PC-3 (cell line): ENCODE measurements at regions not wholly inside any gene's neighbourhood (a gene's known extent, or its start where the extent isn't known, plus 50 kb on each side); places are given as distances from the start of the nearest gene placed in this dataset.

Experiments used
- EZH2phosphoT487 ChIP-seq: fragments of 300-600 bp; sonication (generic); IDR thresholded peaks from 2 replicates; pipeline ENCODE4 v1.6.1; 2018; ENCODE audit warnings: mild to moderate bottlenecking, antibody characterized with exemption, low read length, borderline replicate concordance
- TF ChIP-seq, protein P1 (sequence below): fragments of 300-600 bp; sonication (generic); conservative IDR thresholded peaks from 2 replicates; pipeline ENCODE4 v1.5.1; 2017; ENCODE audit warnings: antibody characterized with exemption, low read depth, mild to moderate bottlenecking, low read length

DNA sequence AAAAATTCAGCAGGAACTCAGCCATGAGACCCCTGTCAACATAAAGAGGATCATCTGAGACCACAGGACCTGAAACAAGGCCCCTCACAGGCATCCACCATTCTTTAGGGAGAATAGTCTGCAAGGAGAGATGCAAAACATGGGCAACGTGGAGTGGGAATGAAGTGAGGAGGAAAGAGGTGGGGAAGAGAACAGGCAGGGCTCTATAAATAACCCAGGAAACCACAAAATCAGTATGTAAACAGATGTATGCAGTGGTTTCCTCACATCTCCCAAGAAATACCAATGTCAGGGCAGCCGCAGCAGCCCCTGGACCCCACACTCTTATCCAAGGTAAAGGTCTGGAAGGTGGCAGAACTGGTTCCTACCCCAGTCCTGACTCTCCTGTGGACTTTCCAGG is 168.5 kb downstream of the EN1 start:
- no peak for TF ChIP-seq EZH2phosphoT487
- TF ChIP-seq, protein P1, sequence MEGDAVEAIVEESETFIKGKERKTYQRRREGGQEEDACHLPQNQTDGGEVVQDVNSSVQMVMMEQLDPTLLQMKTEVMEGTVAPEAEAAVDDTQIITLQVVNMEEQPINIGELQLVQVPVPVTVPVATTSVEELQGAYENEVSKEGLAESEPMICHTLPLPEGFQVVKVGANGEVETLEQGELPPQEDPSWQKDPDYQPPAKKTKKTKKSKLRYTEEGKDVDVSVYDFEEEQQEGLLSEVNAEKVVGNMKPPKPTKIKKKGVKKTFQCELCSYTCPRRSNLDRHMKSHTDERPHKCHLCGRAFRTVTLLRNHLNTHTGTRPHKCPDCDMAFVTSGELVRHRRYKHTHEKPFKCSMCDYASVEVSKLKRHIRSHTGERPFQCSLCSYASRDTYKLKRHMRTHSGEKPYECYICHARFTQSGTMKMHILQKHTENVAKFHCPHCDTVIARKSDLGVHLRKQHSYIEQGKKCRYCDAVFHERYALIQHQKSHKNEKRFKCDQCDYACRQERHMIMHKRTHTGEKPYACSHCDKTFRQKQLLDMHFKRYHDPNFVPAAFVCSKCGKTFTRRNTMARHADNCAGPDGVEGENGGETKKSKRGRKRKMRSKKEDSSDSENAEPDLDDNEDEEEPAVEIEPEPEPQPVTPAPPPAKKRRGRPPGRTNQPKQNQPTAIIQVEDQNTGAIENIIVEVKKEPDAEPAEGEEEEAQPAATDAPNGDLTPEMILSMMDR, result no peak
